Neuronal stem cell (in vitro differentiated cells): ENCODE measurements at regions not wholly inside any gene's neighbourhood (a gene's known extent, or its start where the extent isn't known, plus 50 kb on each side); places are given as distances from the start of the nearest gene placed in this dataset.
"Not testable (repeated sequence)": the region's sequence is repeated elsewhere in the genome, so short reads cannot be mapped to it uniquely, and the experiment has no call there.

Experiments
- DNase-seq: peaks from one replicate; pipeline ENCODE4 v3.0.0-alpha.2; 2013; ENCODE audit warnings: low spot score
- H2AFZ ChIP-seq: one replicate; pipeline ENCODE4 v1.6.1; 2013; ENCODE audit warnings: mild to moderate bottlenecking, low read length, inconsistent platforms
- H2AK5ac ChIP-seq: 2 replicates; pipeline ENCODE4 v1.6.1; 2013; ENCODE audit warnings: low read depth, mild to moderate bottlenecking, inconsistent platforms, low read length, moderate library complexity, mixed read lengths
- H2BK120ac ChIP-seq: 2 replicates; pipeline ENCODE4 v1.6.1; 2013; ENCODE audit warnings: low read depth, mild to moderate bottlenecking, inconsistent platforms, low read length, moderate library complexity, mixed read lengths
- H2BK12ac ChIP-seq: one replicate; pipeline ENCODE4 v1.6.1; 2013; ENCODE audit warnings: low read length, inconsistent platforms
- H2BK15ac ChIP-seq: 2 replicates; pipeline ENCODE4 v1.6.1; 2013; ENCODE audit warnings: mild to moderate bottlenecking, low read length, inconsistent platforms, mixed read lengths
- H2BK5ac ChIP-seq: one replicate; pipeline ENCODE4 v1.6.1; 2013; ENCODE audit warnings: inconsistent platforms, mild to moderate bottlenecking, low read length, moderate library complexity
- H3K14ac ChIP-seq: one replicate; pipeline ENCODE4 v1.6.1; 2013; ENCODE audit warnings: low read length, inconsistent platforms
- H3K18ac ChIP-seq: 2 replicates; pipeline ENCODE4 v1.6.1; 2013; ENCODE audit warnings: low read length, inconsistent platforms
- H3K23ac ChIP-seq: 2 replicates; pipeline ENCODE4 v1.6.1; 2013; ENCODE audit warnings: low read depth, mild to moderate bottlenecking, mixed read lengths, low read length, inconsistent platforms; ENCODE audit not compliant: poor library complexity
- H3K27ac ChIP-seq: replicated peaks from 3 replicates; pipeline ENCODE4 v1.5.1; 2013; ENCODE audit warnings: low read length, inconsistent platforms
- H3K27me3 ChIP-seq, 3 experiments: 2 replicates each; pipeline ENCODE4 v1.6.1; 2013; ENCODE audit warnings: low read length in 3 of 3, mild to moderate bottlenecking in 2 of 3, inconsistent platforms in 1 of 3, low read depth in 1 of 3, mixed read lengths in 1 of 3, moderate library complexity in 1 of 3; ENCODE audit not compliant: control insufficient read depth in 3 of 3, insufficient read depth in 3 of 3
- H3K36me3 ChIP-seq, 2 donors: replicated peaks in 1 of 2; 2 replicates each; pipeline ENCODE4 v1.6.1; 2013; ENCODE audit warnings: low read length in 2 of 2; ENCODE audit not compliant: control insufficient read depth in 2 of 2, insufficient read depth in 2 of 2
- H3K4ac ChIP-seq: 2 replicates; pipeline ENCODE4 v1.6.1; 2013; ENCODE audit warnings: inconsistent platforms, mild to moderate bottlenecking, low read length, moderate library complexity
- H3K4me1 ChIP-seq, 2 donors: 1 replicate in 1 of 2; 2 replicates in 1 of 2; pipeline ENCODE4 v1.6.1; 2013; ENCODE audit warnings: low read length in 2 of 2, low read depth in 1 of 2; ENCODE audit not compliant: control insufficient read depth in 2 of 2, insufficient read depth in 1 of 2
- H3K4me2 ChIP-seq: one replicate; pipeline ENCODE4 v1.6.1; 2013; ENCODE audit warnings: mild to moderate bottlenecking, low read length, inconsistent platforms; ENCODE audit not compliant: insufficient read depth, poor library complexity, severe bottlenecking
- H3K4me3 ChIP-seq, 2 donors: 2 replicates each; pipeline ENCODE4 v1.5.1; 2013; ENCODE audit warnings: low read length in 2 of 2, mild to moderate bottlenecking in 2 of 2, inconsistent platforms in 1 of 2, moderate library complexity in 1 of 2
- H3K79me1 ChIP-seq: one replicate; pipeline ENCODE4 v1.6.1; 2013; ENCODE audit warnings: low read depth, mild to moderate bottlenecking, inconsistent platforms, low read length, moderate library complexity
- H3K9ac ChIP-seq: one replicate; pipeline ENCODE4 v1.6.1; 2013; ENCODE audit warnings: mild to moderate bottlenecking, low read depth, low read length, inconsistent platforms; ENCODE audit not compliant: poor library complexity
- H3K9me3 ChIP-seq, 2 donors: replicated peaks in 1 of 2; 2 replicates each; pipeline versions ENCODE3 to v1.6.1; 2013; ENCODE audit warnings: low read length in 2 of 2, mild to moderate bottlenecking in 2 of 2, inconsistent platforms in 1 of 2, low read depth in 1 of 2, mixed read lengths in 1 of 2, moderate library complexity in 1 of 2; ENCODE audit not compliant: control insufficient read depth in 2 of 2, insufficient read depth in 1 of 2
- H4K8ac ChIP-seq: one replicate; pipeline ENCODE4 v1.6.1; 2013; ENCODE audit warnings: low read depth, mild to moderate bottlenecking, inconsistent platforms, low read length, moderate library complexity
- H4K91ac ChIP-seq: one replicate; pipeline ENCODE4 v1.6.1; 2013; ENCODE audit warnings: low read length, low read depth, mild to moderate bottlenecking, inconsistent platforms; ENCODE audit not compliant: poor library complexity
- WGBS, 2 donors: extraction: QIAGEN DNeasy Blood & Tissue Kit; methylation state at CpG; one replicate each; pipeline ENCODE4 v1.1.7; 2013; ENCODE audit warnings: missing lambda C conversion rate in 2 of 2, mixed read lengths in 1 of 2; ENCODE audit not compliant: insufficient read length in 2 of 2, insufficient replicate concordance in 1 of 2; ENCODE audit errors: extremely low coverage in 2 of 2; 5-methylcytosine and 5-hydroxymethylcytosine counted together

- Histone ChIP-seq H3K4me2 (no peak overlapping the region), H3K27ac (no peak overlapping the region), H2BK15ac (no peak overlapping the region), H2BK12ac (no peak overlapping the region), H3K23ac (no peak overlapping the region), H3K4me1 (no peaks in the 10 kb centered on the region), H3K4ac (no peak overlapping the region), H2AFZ (no peak overlapping the region), H2AK5ac (no peak overlapping the region), H3K9me3 (no peaks in the 10 kb centered on the region), H2BK120ac (no peak overlapping the region), H3K14ac (no peak overlapping the region), H4K91ac (no peak overlapping the region), H3K27me3 (no peaks in the 10 kb centered on the region), H3K4me3 (no peak overlapping the region), H2BK5ac (no peak overlapping the region), H3K36me3 (no peaks in the 10 kb centered on the region), H4K8ac (no peak overlapping the region), H3K79me1 (no peaks in the 10 kb centered on the region), H3K18ac (no peak overlapping the region), H3K9ac (no peak overlapping the region)
- no peak for DNase-seq
- WGBS, 2 donors, result no CpG with 5 or more reads among the region's 2 CpGs
Measured at GRCh38 chr2:142819411-142819810, 58.1 kb upstream of the KYNU start.

GRCh38 chr2:142815375-142815774 lies 62.1 kb upstream of the KYNU start:
- no peak overlapping the region for H2AK5ac ChIP-seq
- H3K36me3 ChIP-seq, result no peaks in the 10 kb centered on the region
- no peak overlapping the region for H3K14ac ChIP-seq
- H3K9ac ChIP-seq, result no peak overlapping the region
- H4K8ac ChIP-seq, result no peak overlapping the region
- H2BK120ac ChIP-seq, result no peak overlapping the region
- no peak overlapping the region for H2BK15ac ChIP-seq
- no peaks in the 10 kb centered on the region for H3K9me3 ChIP-seq
- no peak overlapping the region for H3K4me2 ChIP-seq
- no peak overlapping the region for H3K23ac ChIP-seq
- H4K91ac ChIP-seq, result no peak overlapping the region
- no peak overlapping the region for H3K18ac ChIP-seq
- H3K4me1 ChIP-seq, result no peaks in the 10 kb centered on the region
- H2BK5ac ChIP-seq, result no peak overlapping the region
- no peaks in the 10 kb centered on the region for H3K79me1 ChIP-seq
- no peak overlapping the region for H2AFZ ChIP-seq
- no peaks in the 10 kb centered on the region for H3K27me3 ChIP-seq
- H2BK12ac ChIP-seq, result no peak overlapping the region
- no peak overlapping the region for H3K4me3 ChIP-seq
- no peak for DNase-seq
- no peak overlapping the region for H3K27ac ChIP-seq
- no peak overlapping the region for H3K4ac ChIP-seq
- WGBS, 2 donors, result no CpG with 5 or more reads among the region's 1 CpG

- Histone ChIP-seq H2BK120ac (no peak overlapping the region), H3K36me3 (no peaks in the 10 kb centered on the region), H4K91ac (no peak overlapping the region), H3K4ac (no peak overlapping the region), H3K9me3 (no peaks in the 10 kb centered on the region), H2BK5ac (no peak overlapping the region), H2AK5ac (no peak overlapping the region), H3K9ac (no peak overlapping the region), H3K79me1 (no peaks in the 10 kb centered on the region), H3K4me3 (no peak overlapping the region), H3K14ac (no peak overlapping the region), H2AFZ (no peak overlapping the region), H3K4me1 (no peaks in the 10 kb centered on the region), H3K18ac (no peak overlapping the region), H3K27me3 (no peaks in the 10 kb centered on the region), H3K27ac (no peak overlapping the region), H2BK15ac (no peak overlapping the region), H3K4me2 (no peak overlapping the region), H2BK12ac (no peak overlapping the region), H3K23ac (no peak overlapping the region), H4K8ac (no peak overlapping the region)
- no CpG with 5 or more reads among the region's 5 CpGs for WGBS, 2 donors
- DNase-seq, result no peak
Measured at GRCh38 chr2:142813830-142814829, 63.3 kb upstream of the KYNU start.

- not testable (repeated sequence) for H3K79me1 ChIP-seq, H3K9me3 ChIP-seq, H3K23ac ChIP-seq, H3K14ac ChIP-seq, H3K27ac ChIP-seq, H3K4me1 ChIP-seq, DNase-seq, H4K91ac ChIP-seq, H3K18ac ChIP-seq, H3K36me3 ChIP-seq, H3K4me3 ChIP-seq, H2BK12ac ChIP-seq, H2AK5ac ChIP-seq, H3K4me2 ChIP-seq, H3K27me3 ChIP-seq, H2BK15ac ChIP-seq, H2BK120ac ChIP-seq, H3K4ac ChIP-seq, H3K9ac ChIP-seq, H2BK5ac ChIP-seq, H4K8ac ChIP-seq
- H2AFZ ChIP-seq, result peak overlapping the region; percentile 83
- WGBS, 2 donors, result no CpG with 5 or more reads among the region's 13 CpGs
Measured at GRCh38 chr2:142811644-142812043, 65.8 kb upstream of the KYNU start.
